GM12878 (cell line): ENCODE measurements at regions not wholly inside any gene's neighbourhood (a gene's known extent, or its start where the extent isn't known, plus 50 kb on each side); places are given as distances from the start of the nearest gene placed in this dataset.

Experiments
- BACH1 ChIP-seq: fragments of 450-650 bp; IDR thresholded peaks from 2 replicates; pipeline ENCODE4 v1.6.1; 2017; ENCODE audit warnings: mild to moderate bottlenecking, borderline replicate concordance
- POLR2A ChIP-seq: IDR thresholded peaks from 2 replicates; pipeline ENCODE4 v1.6.1; 2011; ENCODE audit warnings: low read depth, mild to moderate bottlenecking, low read length
- POLR2AphosphoS5 ChIP-seq: IDR thresholded peaks from 2 replicates; pipeline ENCODE4 v1.6.1; 2011; ENCODE audit warnings: mild to moderate bottlenecking, low read length, inconsistent platforms
- TF ChIP-seq, protein P1 (sequence below), 3 experiments: IDR thresholded peaks in 2 of 3; conservative IDR thresholded peaks in 1 of 3; 2 replicates each; pipeline ENCODE4 v1.5.1; 2011; ENCODE audit warnings: low read depth in 3 of 3, low read length in 3 of 3, mild to moderate bottlenecking in 3 of 3, control low read depth in 2 of 3, moderate library complexity in 2 of 3, inconsistent platforms in 1 of 3, mixed read lengths in 1 of 3; ENCODE audit not compliant: control insufficient read depth in 2 of 3, insufficient read depth in 1 of 3; ENCODE audit errors: extremely low read depth in 1 of 3
- TF ChIP-seq, protein P2 (sequence below): fragments of 450-650 bp; formaldehyde crosslinking; IDR thresholded peaks from 2 replicates; pipeline ENCODE4 v1.4.0; 2020; ENCODE audit warnings: mild to moderate bottlenecking, moderate library complexity
- TF ChIP-seq, protein P3 (sequence below): fragments of 450-650 bp; IDR thresholded peaks from 2 replicates; pipeline ENCODE4 v1.6.1; 2017; ENCODE audit warnings: mild to moderate bottlenecking, low read depth, inconsistent platforms; ENCODE audit not compliant: poor library complexity, severe bottlenecking

DNA sequence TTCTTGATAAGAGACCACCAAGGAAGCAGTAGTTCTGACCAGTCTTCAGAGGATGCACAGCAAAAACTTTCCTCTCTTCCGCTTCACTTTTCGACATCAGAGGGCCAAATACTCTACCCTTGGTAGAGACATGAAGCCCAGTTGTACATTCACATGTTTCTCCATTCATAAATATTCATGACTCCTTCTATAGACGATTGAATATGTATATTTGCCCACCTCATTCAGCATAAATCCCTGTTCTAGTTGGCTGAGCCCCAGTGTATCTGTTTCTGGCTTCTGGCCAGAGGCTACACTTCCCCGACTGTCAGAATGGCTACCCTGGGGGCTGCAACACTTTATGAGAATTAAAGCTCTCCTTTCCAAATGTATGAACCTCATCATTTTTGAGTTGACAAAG, 258.5 kb downstream of the ASXL3 start:
- TF ChIP-seq, protein P1, sequence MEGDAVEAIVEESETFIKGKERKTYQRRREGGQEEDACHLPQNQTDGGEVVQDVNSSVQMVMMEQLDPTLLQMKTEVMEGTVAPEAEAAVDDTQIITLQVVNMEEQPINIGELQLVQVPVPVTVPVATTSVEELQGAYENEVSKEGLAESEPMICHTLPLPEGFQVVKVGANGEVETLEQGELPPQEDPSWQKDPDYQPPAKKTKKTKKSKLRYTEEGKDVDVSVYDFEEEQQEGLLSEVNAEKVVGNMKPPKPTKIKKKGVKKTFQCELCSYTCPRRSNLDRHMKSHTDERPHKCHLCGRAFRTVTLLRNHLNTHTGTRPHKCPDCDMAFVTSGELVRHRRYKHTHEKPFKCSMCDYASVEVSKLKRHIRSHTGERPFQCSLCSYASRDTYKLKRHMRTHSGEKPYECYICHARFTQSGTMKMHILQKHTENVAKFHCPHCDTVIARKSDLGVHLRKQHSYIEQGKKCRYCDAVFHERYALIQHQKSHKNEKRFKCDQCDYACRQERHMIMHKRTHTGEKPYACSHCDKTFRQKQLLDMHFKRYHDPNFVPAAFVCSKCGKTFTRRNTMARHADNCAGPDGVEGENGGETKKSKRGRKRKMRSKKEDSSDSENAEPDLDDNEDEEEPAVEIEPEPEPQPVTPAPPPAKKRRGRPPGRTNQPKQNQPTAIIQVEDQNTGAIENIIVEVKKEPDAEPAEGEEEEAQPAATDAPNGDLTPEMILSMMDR (IDR thresholded peaks at IDR 0.05 in 2 of 3, conservative IDR thresholded peaks at IDR 0.05 in 1 of 3; ENCODE audit: control insufficient read depth in 2 of 3, extremely low read depth in 1 of 3, insufficient read depth in 1 of 3, low read depth in 3 of 3, low read length in 3 of 3), result no peak
- TF ChIP-seq POLR2A (no peak), POLR2AphosphoS5 (no peak), BACH1 (no peak)
- TF ChIP-seq, protein P2, sequence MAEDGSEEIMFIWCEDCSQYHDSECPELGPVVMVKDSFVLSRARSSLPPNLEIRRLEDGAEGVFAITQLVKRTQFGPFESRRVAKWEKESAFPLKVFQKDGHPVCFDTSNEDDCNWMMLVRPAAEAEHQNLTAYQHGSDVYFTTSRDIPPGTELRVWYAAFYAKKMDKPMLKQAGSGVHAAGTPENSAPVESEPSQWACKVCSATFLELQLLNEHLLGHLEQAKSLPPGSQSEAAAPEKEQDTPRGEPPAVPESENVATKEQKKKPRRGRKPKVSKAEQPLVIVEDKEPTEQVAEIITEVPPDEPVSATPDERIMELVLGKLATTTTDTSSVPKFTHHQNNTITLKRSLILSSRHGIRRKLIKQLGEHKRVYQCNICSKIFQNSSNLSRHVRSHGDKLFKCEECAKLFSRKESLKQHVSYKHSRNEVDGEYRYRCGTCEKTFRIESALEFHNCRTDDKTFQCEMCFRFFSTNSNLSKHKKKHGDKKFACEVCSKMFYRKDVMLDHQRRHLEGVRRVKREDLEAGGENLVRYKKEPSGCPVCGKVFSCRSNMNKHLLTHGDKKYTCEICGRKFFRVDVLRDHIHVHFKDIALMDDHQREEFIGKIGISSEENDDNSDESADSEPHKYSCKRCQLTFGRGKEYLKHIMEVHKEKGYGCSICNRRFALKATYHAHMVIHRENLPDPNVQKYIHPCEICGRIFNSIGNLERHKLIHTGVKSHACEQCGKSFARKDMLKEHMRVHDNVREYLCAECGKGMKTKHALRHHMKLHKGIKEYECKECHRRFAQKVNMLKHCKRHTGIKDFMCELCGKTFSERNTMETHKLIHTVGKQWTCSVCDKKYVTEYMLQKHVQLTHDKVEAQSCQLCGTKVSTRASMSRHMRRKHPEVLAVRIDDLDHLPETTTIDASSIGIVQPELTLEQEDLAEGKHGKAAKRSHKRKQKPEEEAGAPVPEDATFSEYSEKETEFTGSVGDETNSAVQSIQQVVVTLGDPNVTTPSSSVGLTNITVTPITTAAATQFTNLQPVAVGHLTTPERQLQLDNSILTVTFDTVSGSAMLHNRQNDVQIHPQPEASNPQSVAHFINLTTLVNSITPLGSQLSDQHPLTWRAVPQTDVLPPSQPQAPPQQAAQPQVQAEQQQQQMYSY, result no peak
- TF ChIP-seq, protein P3, sequence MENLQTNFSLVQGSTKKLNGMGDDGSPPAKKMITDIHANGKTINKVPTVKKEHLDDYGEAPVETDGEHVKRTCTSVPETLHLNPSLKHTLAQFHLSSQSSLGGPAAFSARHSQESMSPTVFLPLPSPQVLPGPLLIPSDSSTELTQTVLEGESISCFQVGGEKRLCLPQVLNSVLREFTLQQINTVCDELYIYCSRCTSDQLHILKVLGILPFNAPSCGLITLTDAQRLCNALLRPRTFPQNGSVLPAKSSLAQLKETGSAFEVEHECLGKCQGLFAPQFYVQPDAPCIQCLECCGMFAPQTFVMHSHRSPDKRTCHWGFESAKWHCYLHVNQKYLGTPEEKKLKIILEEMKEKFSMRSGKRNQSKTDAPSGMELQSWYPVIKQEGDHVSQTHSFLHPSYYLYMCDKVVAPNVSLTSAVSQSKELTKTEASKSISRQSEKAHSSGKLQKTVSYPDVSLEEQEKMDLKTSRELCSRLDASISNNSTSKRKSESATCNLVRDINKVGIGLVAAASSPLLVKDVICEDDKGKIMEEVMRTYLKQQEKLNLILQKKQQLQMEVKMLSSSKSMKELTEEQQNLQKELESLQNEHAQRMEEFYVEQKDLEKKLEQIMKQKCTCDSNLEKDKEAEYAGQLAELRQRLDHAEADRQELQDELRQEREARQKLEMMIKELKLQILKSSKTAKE, result no peak
